NCI-H460 (cell line): ENCODE measurements at regions not wholly inside any gene's neighbourhood (a gene's known extent, or its start where the extent isn't known, plus 50 kb on each side); places are given as distances from the start of the nearest gene placed in this dataset.

Source experiments
- DNase-seq: peaks from one replicate; pipeline ENCODE4 v3.0.0-alpha.2; 2016; ENCODE audit warnings: low read depth; ENCODE audit errors: extremely low read depth

GRCh38 chrX:145630806-145631435 lies 186.7 kb upstream of the SLITRK2 start:
- DNase-seq, result no peak

DNA sequence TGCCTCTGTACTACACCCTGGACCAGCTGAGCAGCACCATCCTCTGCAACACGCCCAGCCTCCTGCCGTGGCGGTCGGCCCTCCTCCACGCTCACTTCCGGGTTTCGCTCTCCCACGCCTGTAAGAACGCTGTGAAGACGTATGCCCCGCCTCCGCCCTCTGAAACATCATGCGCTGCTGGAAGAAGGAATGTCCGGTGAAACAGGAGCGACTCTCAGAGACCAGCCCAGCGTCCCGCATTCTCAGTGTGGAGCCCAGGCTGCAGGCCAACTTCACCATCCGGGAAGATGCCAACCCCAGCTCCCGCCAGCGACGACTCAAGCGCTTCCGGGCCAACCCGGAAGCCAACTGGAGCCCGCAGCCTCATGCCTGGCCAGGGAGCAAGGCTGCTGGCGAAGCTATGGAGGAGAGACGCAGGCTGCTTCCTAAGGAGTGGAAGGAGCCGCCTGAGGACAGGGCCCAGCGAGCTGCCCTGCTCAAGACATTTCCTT lies 186.1 kb upstream of the SLITRK2 start:
- DNase-seq, result no peak

GRCh38 chrX:145654486-145654885 lies 163.1 kb upstream of the SLITRK2 start:
- DNase-seq, result no peak

DNA sequence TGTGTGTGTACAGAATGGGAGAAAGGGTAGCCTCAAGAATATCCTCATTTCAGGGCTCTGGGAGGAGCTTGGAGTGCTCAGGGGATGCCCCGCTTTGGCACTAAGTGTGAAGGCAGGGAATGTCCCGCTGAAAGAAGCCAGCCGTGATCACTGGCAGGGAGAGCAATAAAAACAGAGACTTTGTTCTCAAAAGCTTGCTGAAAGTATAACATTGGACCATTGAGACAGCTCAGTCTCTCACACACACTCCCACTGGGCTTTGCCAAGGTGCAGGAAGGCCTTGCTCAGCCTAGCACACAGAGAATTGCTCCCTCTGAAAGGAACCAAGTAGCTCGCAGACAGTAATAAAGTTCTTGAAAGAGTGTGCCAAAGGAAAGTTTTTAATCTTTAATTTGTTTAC lies 143.8 kb upstream of the SLITRK2 start:
- DNase-seq, result no peak

DNA sequence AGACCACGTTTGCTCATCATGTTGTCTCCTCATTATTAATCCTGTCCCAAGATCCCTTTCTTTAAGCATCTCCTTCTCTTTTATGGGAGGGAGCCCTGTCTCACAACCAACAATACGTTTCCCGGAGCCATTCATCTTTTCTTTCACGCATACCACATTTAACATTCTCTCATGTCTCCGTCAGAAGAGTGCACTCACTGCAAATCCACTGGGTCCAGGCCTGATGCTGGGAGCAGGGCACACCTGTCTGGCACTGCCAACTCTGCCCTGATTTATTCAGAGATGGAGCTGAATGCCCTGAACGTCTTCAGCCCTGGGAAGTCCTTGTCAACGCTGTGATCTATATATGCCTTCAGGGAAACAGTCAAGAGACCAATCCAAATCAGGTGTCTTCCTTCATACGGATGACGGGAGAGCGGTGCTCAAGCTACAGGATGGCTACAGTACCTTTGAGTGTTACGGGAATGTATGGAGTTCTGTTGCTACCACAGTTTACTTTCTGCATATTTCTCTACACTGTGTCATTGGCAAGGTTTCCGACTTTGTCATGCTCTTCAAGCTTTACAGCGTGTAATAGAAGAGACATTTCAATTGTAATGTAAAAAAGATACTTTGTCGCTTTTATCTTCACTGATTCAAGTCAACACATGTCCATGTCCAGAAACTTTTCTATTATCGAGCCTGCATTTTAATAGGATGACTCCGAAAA lies 140.4 kb upstream of the SLITRK2 start:
- DNase-seq, result no peak

DNA sequence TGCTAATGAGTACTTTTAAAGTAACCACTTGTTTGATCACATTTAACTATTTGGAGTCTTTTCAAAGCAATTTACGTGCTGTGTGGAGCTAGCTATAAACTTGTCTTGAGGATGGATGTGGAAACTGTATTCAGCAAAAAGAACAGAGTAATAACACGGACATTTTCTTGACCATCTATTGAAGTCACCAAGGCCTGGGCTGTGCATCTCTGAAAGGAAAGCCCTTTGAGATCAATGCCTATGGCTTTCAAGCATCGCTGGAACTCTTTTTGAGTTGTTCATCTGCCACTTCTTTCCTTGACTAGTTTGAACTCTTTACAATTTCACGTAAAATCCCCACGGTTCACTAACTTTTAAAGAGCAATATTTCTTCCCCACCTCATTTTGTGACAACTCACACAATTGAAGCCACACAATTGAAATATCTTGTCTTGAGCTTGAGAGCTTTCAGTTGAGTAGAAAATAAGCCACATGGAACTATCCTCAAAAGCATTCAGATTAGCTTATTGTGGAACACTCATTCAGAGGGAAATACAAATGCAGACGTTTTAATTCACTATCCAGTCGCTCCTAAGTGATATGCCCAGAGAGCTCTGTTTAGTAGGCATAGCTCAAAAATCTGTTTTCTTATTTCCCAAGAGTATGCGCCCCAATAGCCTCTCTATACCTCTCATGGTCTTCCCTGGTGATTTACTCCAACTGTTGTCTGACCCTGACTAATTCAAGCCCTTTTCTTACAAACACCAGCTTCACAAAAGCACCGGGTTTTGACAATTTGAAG lies 134.9 kb upstream of the SLITRK2 start:
- DNase-seq, result no peak

- no peak for DNase-seq
Measured at GRCh38 chrX:145687146-145687545, 130.5 kb upstream of the SLITRK2 start.

GRCh38 chrX:145687707-145688106 lies 129.9 kb upstream of the SLITRK2 start:
- no peak for DNase-seq

- DNase-seq, result no peak
Measured at GRCh38 chrX:145694048-145694447, 123.6 kb upstream of the SLITRK2 start.

DNA sequence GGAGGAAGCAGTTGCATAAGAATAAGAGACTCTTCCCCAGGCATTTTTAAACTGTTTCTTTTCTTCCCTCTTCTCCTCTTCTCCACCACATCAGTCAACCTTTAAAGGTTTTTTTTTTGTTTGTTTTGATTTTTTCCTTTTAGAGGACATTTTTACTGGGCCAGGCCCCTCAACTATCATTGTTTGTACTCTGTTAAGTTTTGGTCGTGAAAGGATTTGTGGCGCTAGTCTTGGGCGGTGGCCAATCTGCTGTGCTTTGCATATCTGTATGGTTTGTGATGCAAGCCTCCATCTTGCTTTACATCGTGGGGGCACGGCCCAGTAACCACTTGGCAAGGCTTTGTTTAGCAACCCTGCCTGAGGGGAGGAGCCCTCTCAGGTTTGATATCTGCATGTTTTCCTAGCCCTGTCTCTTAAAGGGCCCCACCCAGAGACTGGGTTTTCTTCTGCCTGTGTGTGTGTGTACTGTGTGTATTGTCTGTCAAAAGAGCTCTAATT lies 101.9 kb upstream of the SLITRK2 start:
- DNase-seq, result no peak

- no peak for DNase-seq
Measured at GRCh38 chrX:145716226-145716625, 101.4 kb upstream of the SLITRK2 start.

GRCh38 chrX:145727476-145727875 lies 90.2 kb upstream of the SLITRK2 start:
- no peak for DNase-seq

DNA sequence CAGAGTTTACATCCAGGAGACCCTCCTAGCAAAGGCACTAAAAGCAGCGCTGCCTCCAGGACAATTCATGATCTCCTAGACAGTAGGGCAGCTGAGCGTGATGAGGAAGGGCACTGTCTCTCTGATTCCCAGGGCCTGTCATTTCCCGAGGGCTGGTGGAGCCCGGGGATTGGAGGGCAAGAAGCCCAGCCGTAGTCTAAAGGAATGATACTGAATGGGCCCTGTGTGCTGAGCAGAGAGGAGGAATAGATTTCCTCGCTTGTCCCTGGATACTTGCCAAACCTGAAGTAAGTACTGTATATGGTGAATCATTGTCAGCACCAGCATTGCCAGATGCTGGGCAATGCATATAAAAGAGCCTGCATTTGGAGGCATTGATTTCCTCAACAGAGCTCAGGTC lies 88.0 kb upstream of the SLITRK2 start:
- no peak for DNase-seq

- DNase-seq, result no peak
Measured at GRCh38 chrX:145735036-145735435, 82.6 kb upstream of the SLITRK2 start.

- no peak for DNase-seq
Measured at GRCh38 chrX:145751943-145752342, 65.7 kb upstream of the SLITRK2 start.
